Jurkat, Clone E6-1 (cell line): ENCODE measurements at regions not wholly inside any gene's neighbourhood (a gene's known extent, or its start where the extent isn't known, plus 50 kb on each side); places are given as distances from the start of the nearest gene placed in this dataset.

Experiments
- DNase-seq: peaks from one replicate; pipeline ENCODE4 v3.0.0-alpha.2; 2011; ENCODE audit warnings: low read depth, low spot score
- H3K4me3 ChIP-seq: 2 replicates; pipeline ENCODE4 v1.5.1; 2011; ENCODE audit warnings: mild to moderate bottlenecking, low read length, control low read depth, moderate library complexity

GRCh38 chr21:38177919-38178652 is 78.7 kb upstream of the KCNJ15 start:
- H3K4me3 ChIP-seq = no peak overlapping the region
- DNase-seq = no peak

GRCh38 chr21:38178653-38179470 is 77.9 kb upstream of the KCNJ15 start:
- DNase-seq = no peak
- H3K4me3 ChIP-seq = no peak overlapping the region

- H3K4me3 ChIP-seq = no peak overlapping the region
- DNase-seq = no peak
Measured at GRCh38 chr21:38179511-38179910, 77.3 kb upstream of the KCNJ15 start.

GRCh38 chr21:38181096-38181495 is 75.7 kb upstream of the KCNJ15 start:
- no peak overlapping the region for H3K4me3 ChIP-seq

GRCh38 chr21:38182370-38182985 is 74.3 kb upstream of the KCNJ15 start:
- H3K4me3 ChIP-seq = no peak overlapping the region

More at GRCh38 chr21:38181096-38181495, 75.7 kb upstream of the KCNJ15 start:
- DNase-seq = no peak

GRCh38 chr21:38183961-38184360 is 72.8 kb upstream of the KCNJ15 start:
- no peak overlapping the region for H3K4me3 ChIP-seq
- DNase-seq = no peak

More at GRCh38 chr21:38182370-38182985, 74.3 kb upstream of the KCNJ15 start:
- DNase-seq = no peak

GRCh38 chr21:38186661-38187270 is 70.0 kb upstream of the KCNJ15 start:
- no peak overlapping the region for H3K4me3 ChIP-seq
- DNase-seq = no peak

GRCh38 chr21:38188037-38188436 is 68.8 kb upstream of the KCNJ15 start:
- no peak for DNase-seq
- no peak overlapping the region for H3K4me3 ChIP-seq

- no peak overlapping the region for H3K4me3 ChIP-seq
- DNase-seq = no peak
Measured at GRCh38 chr21:38196036-38196435, 60.8 kb upstream of the KCNJ15 start.

- DNase-seq = no peak
- no peak overlapping the region for H3K4me3 ChIP-seq
Measured at GRCh38 chr21:38202811-38203210, 54.0 kb upstream of the KCNJ15 start.

GRCh38 chr21:38203229-38203628 is 53.6 kb upstream of the KCNJ15 start:
- DNase-seq = no peak
- H3K4me3 ChIP-seq = no peak overlapping the region

GRCh38 chr21:38205940-38206339 is 50.9 kb upstream of the KCNJ15 start:
- DNase-seq = no peak
- H3K4me3 ChIP-seq = no peak overlapping the region

GRCh38 chr21:38206646-38207045 is 50.1 kb upstream of the KCNJ15 start:
- H3K4me3 ChIP-seq = no peak overlapping the region
- DNase-seq = no peak
